ENCODE measurements at regions not wholly inside any gene's neighbourhood (a gene's known extent, or its start where the extent isn't known, plus 50 kb on each side); places are given as distances from the start of the nearest gene placed in this dataset.

GRCh38 chr1:187241971-187242370 lies 413.2 kb downstream of the PLA2G4A start:
- no peak for DNase-seq

- DNase-seq, result no peak
Measured at GRCh38 chr1:187244623-187245022, 415.9 kb downstream of the PLA2G4A start.

GRCh38 chr1:187245201-187245600 lies 416.5 kb downstream of the PLA2G4A start:
- DNase-seq, result no peak

- no peak for DNase-seq
Measured at GRCh38 chr1:187249196-187249595, 420.4 kb downstream of the PLA2G4A start.

- DNase-seq, result no peak
Measured at GRCh38 chr1:187252923-187253322, 424.2 kb downstream of the PLA2G4A start.

- no peak for DNase-seq
Measured at GRCh38 chr1:187257476-187257875, 428.7 kb downstream of the PLA2G4A start.

GRCh38 chr1:187261637-187262036 lies 432.9 kb downstream of the PLA2G4A start:
- peak; percentile 17 for DNase-seq

- no peak for DNase-seq
Measured at GRCh38 chr1:187262731-187263130, 434.0 kb downstream of the PLA2G4A start.

- peak; percentile 62 for DNase-seq
Measured at GRCh38 chr1:187264995-187265602, 436.4 kb downstream of the PLA2G4A start.

GRCh38 chr1:187266051-187266450 lies 437.3 kb downstream of the PLA2G4A start:
- no peak for DNase-seq

- DNase-seq, result no peak
Measured at GRCh38 chr1:187267827-187268226, 439.1 kb downstream of the PLA2G4A start.

- DNase-seq, result no peak
Measured at GRCh38 chr1:187270256-187270655, 441.5 kb downstream of the PLA2G4A start.

- no peak for DNase-seq
Measured at GRCh38 chr1:187275346-187275745, 446.6 kb downstream of the PLA2G4A start.

GRCh38 chr1:187275985-187276575 lies 447.3 kb downstream of the PLA2G4A start:
- DNase-seq, result no peak

GRCh38 chr1:187276677-187277076 lies 447.9 kb downstream of the PLA2G4A start:
- DNase-seq, result no peak

GRCh38 chr1:187280031-187280430 lies 451.3 kb downstream of the PLA2G4A start:
- no peak for DNase-seq

GRCh38 chr1:187281085-187281484 lies 452.3 kb downstream of the PLA2G4A start:
- no peak for DNase-seq

GRCh38 chr1:187283984-187284383 lies 455.2 kb downstream of the PLA2G4A start:
- DNase-seq, result no peak

- no peak for DNase-seq
Measured at GRCh38 chr1:187294421-187295201, 465.9 kb downstream of the PLA2G4A start.

GRCh38 chr1:187300081-187300480 lies 471.3 kb downstream of the PLA2G4A start:
- DNase-seq, result no peak

GRCh38 chr1:187306710-187307415 lies 478.1 kb downstream of the PLA2G4A start:
- DNase-seq, result no peak

GRCh38 chr1:187310038-187310631 lies 481.4 kb downstream of the PLA2G4A start:
- no peak for DNase-seq

- DNase-seq, result no peak
Measured at GRCh38 chr1:187313115-187313514, 484.4 kb downstream of the PLA2G4A start.
